HepG2 (cell line): ENCODE measurements at regions not wholly inside any gene's neighbourhood (a gene's known extent, or its start where the extent isn't known, plus 50 kb on each side); places are given as distances from the start of the nearest gene placed in this dataset.

Source experiments
- BCL6 ChIP-seq: IDR thresholded peaks from 2 replicates; pipeline ENCODE4 v1.6.1; 2016; ENCODE audit warnings: missing genetic modification reagents, missing compliant biosample characterization
- CTCF ChIP-seq: sonication (generic); formaldehyde crosslinking; IDR thresholded peaks from 2 replicates; pipeline ENCODE4 v1.5.0; 2020; ENCODE audit warnings: mild to moderate bottlenecking, missing genetic modification reagents, moderate library complexity
- DMAP1 ChIP-seq: IDR thresholded peaks from 2 replicates; pipeline ENCODE4 v1.6.1; 2016
- DPF2 ChIP-seq: sonication (generic); formaldehyde crosslinking; IDR thresholded peaks from 2 replicates; pipeline ENCODE4 v1.4.0; 2020; ENCODE audit warnings: mild to moderate bottlenecking, low read depth, missing genetic modification reagents, borderline replicate concordance
- FOXO1 ChIP-seq: sonication (generic); formaldehyde crosslinking; IDR thresholded peaks from 2 replicates; pipeline ENCODE4 v1.4.0; 2020; ENCODE audit warnings: missing genetic modification reagents
- HNF1B ChIP-seq: sonication (generic); formaldehyde crosslinking; IDR thresholded peaks from 2 replicates; pipeline ENCODE4 v1.5.1; 2020; ENCODE audit warnings: mild to moderate bottlenecking, moderate library complexity, missing genetic modification reagents
- MIER3 ChIP-seq: IDR thresholded peaks from 2 replicates; pipeline ENCODE4 v1.6.1; 2016; ENCODE audit warnings: missing compliant biosample characterization, borderline replicate concordance
- MTA1 ChIP-seq: sonication (generic); formaldehyde crosslinking; IDR thresholded peaks from 2 replicates; pipeline ENCODE4 v1.4.0; 2020; ENCODE audit warnings: missing genetic modification reagents, mild to moderate bottlenecking, borderline replicate concordance
- NFE2L1 ChIP-seq: sonication (generic); formaldehyde crosslinking; IDR thresholded peaks from 2 replicates; pipeline ENCODE4 v1.4.0; 2020; ENCODE audit warnings: missing genetic modification reagents, mild to moderate bottlenecking, borderline replicate concordance
- REST ChIP-seq, 2 experiments: IDR thresholded peaks; 2 replicates each; pipeline ENCODE4 v1.6.1; 2011 to 2012; ENCODE audit warnings: low read length in 2 of 2, borderline replicate concordance in 1 of 2, low read depth in 1 of 2, mild to moderate bottlenecking in 1 of 2, moderate library complexity in 1 of 2
- RORA ChIP-seq: sonication (generic); formaldehyde crosslinking; IDR thresholded peaks from 2 replicates; pipeline ENCODE4 v1.5.0; 2020; ENCODE audit warnings: mild to moderate bottlenecking, missing genetic modification reagents, moderate library complexity
- SOX5 ChIP-seq: IDR thresholded peaks from 2 replicates; pipeline ENCODE4 v1.6.1; 2016; ENCODE audit warnings: borderline replicate concordance
- ZBTB7B ChIP-seq: sonication (generic); formaldehyde crosslinking; IDR thresholded peaks from 2 replicates; pipeline ENCODE4 v1.4.0; 2020; ENCODE audit warnings: missing genetic modification reagents
- ZFY ChIP-seq: sonication (generic); formaldehyde crosslinking; IDR thresholded peaks from 2 replicates; pipeline ENCODE4 v1.4.0; 2020; ENCODE audit warnings: missing genetic modification reagents
- ZNF205 ChIP-seq: IDR thresholded peaks from 2 replicates; pipeline ENCODE4 v1.6.1; 2018; ENCODE audit warnings: missing biosample characterization, missing genetic modification reagents
- ZNF260 ChIP-seq: sonication (generic); formaldehyde crosslinking; IDR thresholded peaks from 2 replicates; pipeline ENCODE4 v1.4.0; 2020; ENCODE audit warnings: missing genetic modification reagents, low read depth, mild to moderate bottlenecking, borderline replicate concordance
- ZNF335 ChIP-seq: sonication (generic); formaldehyde crosslinking; IDR thresholded peaks from 2 replicates; pipeline ENCODE4 v1.4.0; 2020; ENCODE audit warnings: missing genetic modification reagents
- ZSCAN29 ChIP-seq: sonication (generic); formaldehyde crosslinking; conservative IDR thresholded peaks from 2 replicates; pipeline ENCODE4 v1.4.0; 2020; ENCODE audit warnings: mild to moderate bottlenecking, missing genetic modification reagents
- TF ChIP-seq, protein P1 (sequence below): IDR thresholded peaks from 2 replicates; pipeline ENCODE4 v1.6.1; 2016

DNA sequence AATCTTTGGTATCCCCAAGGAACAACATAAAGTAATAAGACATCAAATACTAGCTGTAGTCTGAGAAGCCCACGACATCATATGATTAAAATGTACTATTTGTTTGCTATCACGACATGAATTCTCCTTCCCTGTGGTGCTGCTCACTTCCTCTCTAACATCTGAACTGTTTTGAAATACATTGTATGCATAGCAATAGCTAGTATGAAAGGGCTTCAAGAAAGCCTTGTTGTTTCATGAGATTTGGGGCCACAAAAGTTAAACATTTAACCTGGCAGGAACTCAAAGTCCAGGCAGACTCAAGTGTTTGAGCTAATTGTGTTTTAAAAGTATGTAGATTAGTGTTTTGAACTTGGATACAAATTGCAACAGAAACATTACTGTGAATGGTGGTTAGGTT lies 237.4 kb upstream of the PTGER4 start (continued):
- TF ChIP-seq NFE2L1 (CRISPR knock-in tag) (no peak), MTA1 (no peak), MIER3 (CRISPR knock-in tag) (no peak), BCL6 (CRISPR knock-in tag) (peak; percentile 48), HNF1B (CRISPR knock-in tag) (no peak), REST (IDR thresholded peaks at IDR 0.05; ENCODE audit: borderline replicate concordance in 1 of 2, low read depth in 1 of 2, low read length in 2 of 2) (no peak), FOXO1 (CRISPR knock-in tag) (peak; percentile 52), ZSCAN29 (CRISPR knock-in tag) (no peak), SOX5 (CRISPR knock-in tag) (peak; percentile 85), ZFY (no peak), ZNF205 (CRISPR knock-in tag) (no peak), DMAP1 (CRISPR knock-in tag) (no peak), ZNF260 (no peak), ZNF335 (CRISPR knock-in tag) (no peak), RORA (CRISPR knock-in tag) (no peak), ZBTB7B (CRISPR knock-in tag) (no peak), DPF2 (no peak), CTCF (CRISPR knock-in tag) (no peak)
- TF ChIP-seq, protein P1, sequence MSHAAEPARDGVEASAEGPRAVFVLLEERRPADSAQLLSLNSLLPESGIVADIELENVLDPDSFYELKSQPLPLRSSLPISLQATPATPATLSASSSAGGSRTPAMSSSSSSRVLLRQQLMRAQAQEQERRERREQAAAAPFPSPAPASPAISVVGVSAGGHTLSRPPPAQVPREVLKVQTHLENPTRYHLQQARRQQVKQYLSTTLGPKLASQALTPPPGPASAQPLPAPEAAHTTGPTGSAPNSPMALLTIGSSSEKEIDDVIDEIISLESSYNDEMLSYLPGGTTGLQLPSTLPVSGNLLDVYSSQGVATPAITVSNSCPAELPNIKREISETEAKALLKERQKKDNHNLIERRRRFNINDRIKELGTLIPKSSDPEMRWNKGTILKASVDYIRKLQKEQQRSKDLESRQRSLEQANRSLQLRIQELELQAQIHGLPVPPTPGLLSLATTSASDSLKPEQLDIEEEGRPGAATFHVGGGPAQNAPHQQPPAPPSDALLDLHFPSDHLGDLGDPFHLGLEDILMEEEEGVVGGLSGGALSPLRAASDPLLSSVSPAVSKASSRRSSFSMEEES (CRISPR knock-in tag), result 0 out of 2 replicates have a peak, but pooled peaks have one; percentile 26
